ES-I3 (cell line): ENCODE measurements at regions not wholly inside any gene's neighbourhood (a gene's known extent, or its start where the extent isn't known, plus 50 kb on each side); places are given as distances from the start of the nearest gene placed in this dataset.

Experiments used
- H3K36me3 ChIP-seq: 2 replicates; pipeline ENCODE4 v1.6.1; 2013; ENCODE audit warnings: mild to moderate bottlenecking, low read length, control low read depth, moderate library complexity; ENCODE audit not compliant: insufficient read depth
- H3K4me1 ChIP-seq: 2 replicates; pipeline ENCODE4 v1.6.1; 2013; ENCODE audit warnings: mild to moderate bottlenecking, control low read depth, low read length; ENCODE audit not compliant: insufficient read depth
- H3K9ac ChIP-seq: 2 replicates; pipeline ENCODE4 v1.6.1; 2013; ENCODE audit warnings: low read depth, mild to moderate bottlenecking, low read length, moderate library complexity
- H3K9me3 ChIP-seq: 2 replicates; pipeline ENCODE4 v1.6.1; 2013; ENCODE audit warnings: mild to moderate bottlenecking, low read length, moderate library complexity; ENCODE audit not compliant: control insufficient read depth, insufficient read depth

GRCh38 chr2:382728-383022 lies 94.8 kb upstream of the ALKAL2 start:
- H3K36me3 ChIP-seq: no peaks in the 10 kb centered on the region
- no peaks in the 10 kb centered on the region for H3K9me3 ChIP-seq
- 0 out of 2 replicates have a peak, but pooled peaks cover 4% of the 10 kb centered on the region for H3K4me1 ChIP-seq
- no peak overlapping the region for H3K9ac ChIP-seq

GRCh38 chr2:381941-382727 lies 94.2 kb upstream of the ALKAL2 start:
- H3K4me1 ChIP-seq: 0 out of 2 replicates have a peak, but pooled peaks cover 4% of the 10 kb centered on the region
- no peak overlapping the region for H3K9ac ChIP-seq
- no peaks in the 10 kb centered on the region; the same call in 1 of the 2 replicates for H3K9me3 ChIP-seq
- H3K36me3 ChIP-seq: no peaks in the 10 kb centered on the region

- Histone ChIP-seq H3K4me1 (0 out of 2 replicates have a peak, but pooled peaks cover 4% of the 10 kb centered on the region), H3K36me3 (no peaks in the 10 kb centered on the region), H3K9ac (no peak overlapping the region), H3K9me3 (no peaks in the 10 kb centered on the region; the same call in 1 of the 2 replicates)
Observed at GRCh38 chr2:381181-381580, 93.3 kb upstream of the ALKAL2 start.

- no peak overlapping the region for H3K9ac ChIP-seq
- no peaks in the 10 kb centered on the region for H3K36me3 ChIP-seq
- no peaks in the 10 kb centered on the region; the same call in 1 of the 2 replicates for H3K9me3 ChIP-seq
- 0 out of 2 replicates have a peak, but pooled peaks cover 4% of the 10 kb centered on the region for H3K4me1 ChIP-seq
Observed at GRCh38 chr2:380772-381171, 92.9 kb upstream of the ALKAL2 start.

GRCh38 chr2:380221-380620 lies 92.3 kb upstream of the ALKAL2 start:
- Histone ChIP-seq H3K9ac (no peak overlapping the region), H3K9me3 (no peaks in the 10 kb centered on the region; the same call in 1 of the 2 replicates), H3K36me3 (no peaks in the 10 kb centered on the region), H3K4me1 (0 out of 2 replicates have a peak, but pooled peaks cover 4% of the 10 kb centered on the region)

- H3K9me3 ChIP-seq: no peaks in the 10 kb centered on the region; the same call in 1 of the 2 replicates
- no peak overlapping the region for H3K9ac ChIP-seq
- 0 out of 2 replicates have a peak, but pooled peaks cover 4% of the 10 kb centered on the region for H3K4me1 ChIP-seq
- H3K36me3 ChIP-seq: no peaks in the 10 kb centered on the region
Observed at GRCh38 chr2:379778-380177, 91.9 kb upstream of the ALKAL2 start.

- H3K9ac ChIP-seq: no peak overlapping the region
- no peaks in the 10 kb centered on the region for H3K36me3 ChIP-seq
- 0 out of 2 replicates have a peak, but pooled peaks cover 4% of the 10 kb centered on the region for H3K4me1 ChIP-seq
- H3K9me3 ChIP-seq: no peaks in the 10 kb centered on the region; the same call in 1 of the 2 replicates
Observed at GRCh38 chr2:378364-378763, 90.5 kb upstream of the ALKAL2 start.

- H3K9ac ChIP-seq: no peak overlapping the region
- H3K36me3 ChIP-seq: no peaks in the 10 kb centered on the region
- H3K4me1 ChIP-seq: 0 out of 2 replicates have a peak, but pooled peaks cover 1% of the 10 kb centered on the region
- H3K9me3 ChIP-seq: no peaks in the 10 kb centered on the region; the same call in 1 of the 2 replicates
Observed at GRCh38 chr2:377414-377813, 89.5 kb upstream of the ALKAL2 start.

- no peaks in the 10 kb centered on the region; the same call in 1 of the 2 replicates for H3K9me3 ChIP-seq
- H3K4me1 ChIP-seq: no peaks in the 10 kb centered on the region
- no peaks in the 10 kb centered on the region for H3K36me3 ChIP-seq
- H3K9ac ChIP-seq: no peak overlapping the region
Observed at GRCh38 chr2:375956-376307, 88.0 kb upstream of the ALKAL2 start.

GRCh38 chr2:375270-375955 lies 87.5 kb upstream of the ALKAL2 start:
- no peaks in the 10 kb centered on the region for H3K4me1 ChIP-seq
- H3K9ac ChIP-seq: no peak overlapping the region
- no peaks in the 10 kb centered on the region; the same call in 1 of the 2 replicates for H3K9me3 ChIP-seq
- no peaks in the 10 kb centered on the region for H3K36me3 ChIP-seq

GRCh38 chr2:368386-368785 lies 80.5 kb upstream of the ALKAL2 start:
- Histone ChIP-seq H3K9ac (no peak overlapping the region), H3K4me1 (no peaks in the 10 kb centered on the region), H3K36me3 (no peaks in the 10 kb centered on the region), H3K9me3 (no peaks in the 10 kb centered on the region)

- Histone ChIP-seq H3K9ac (no peak overlapping the region), H3K9me3 (0 out of 2 replicates have a peak, but pooled peaks cover 4% of the 10 kb centered on the region), H3K4me1 (no peaks in the 10 kb centered on the region), H3K36me3 (no peaks in the 10 kb centered on the region)
Observed at GRCh38 chr2:367246-367645, 79.4 kb upstream of the ALKAL2 start.

GRCh38 chr2:366706-367105 lies 78.8 kb upstream of the ALKAL2 start:
- Histone ChIP-seq H3K36me3 (no peaks in the 10 kb centered on the region), H3K4me1 (no peaks in the 10 kb centered on the region), H3K9me3 (0 out of 2 replicates have a peak, but pooled peaks cover 4% of the 10 kb centered on the region), H3K9ac (no peak overlapping the region)

GRCh38 chr2:365367-366275 lies 77.7 kb upstream of the ALKAL2 start:
- Histone ChIP-seq H3K9ac (no peak overlapping the region), H3K9me3 (0 out of 2 replicates have a peak, but pooled peaks cover 4% of the 10 kb centered on the region), H3K36me3 (no peaks in the 10 kb centered on the region), H3K4me1 (no peaks in the 10 kb centered on the region)
